ENCODE measurements at regions not wholly inside any gene's neighbourhood (a gene's known extent, or its start where the extent isn't known, plus 50 kb on each side); places are given as distances from the start of the nearest gene placed in this dataset.

DNA sequence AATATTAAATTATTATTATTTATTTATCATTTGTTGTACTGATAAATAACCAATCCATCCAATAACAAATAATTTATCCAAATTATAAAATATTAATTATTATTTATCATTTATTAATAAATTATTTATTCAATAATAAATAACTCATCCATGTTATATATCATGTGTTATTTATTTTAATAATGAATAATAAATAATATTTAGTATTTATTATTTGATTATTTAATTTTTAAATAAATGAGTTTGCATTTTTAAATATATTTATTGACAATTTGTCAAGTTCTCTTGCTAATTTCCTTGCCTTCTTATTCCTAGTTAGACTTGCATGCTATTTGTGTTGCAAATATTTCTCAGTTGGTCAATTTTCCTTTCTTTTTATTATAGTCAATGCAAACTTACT is 995.4 kb downstream of the TSN start:
- no peak for DNase-seq
- TF ChIP-seq CTCF (IDR thresholded peaks at IDR 0.05; ENCODE audit: control extremely low read depth, extremely low read depth), result no peak
- Histone ChIP-seq H3K27ac (ENCODE audit: low read depth in 1 of 2, low read length in 1 of 2) (no peak overlapping the region), H3K4me1 (ENCODE audit: control insufficient read depth in 5 of 5, insufficient read depth in 5 of 5, low read length in 5 of 5) (no peaks in the 10 kb centered on the region), H3K9me3 (ENCODE audit: control insufficient read depth in 4 of 4, insufficient read depth in 3 of 4, low read length in 3 of 4) (no peaks in the 10 kb centered on the region), H3K36me3 (ENCODE audit: control insufficient read depth in 4 of 4, insufficient read depth in 4 of 4, low read length in 4 of 4) (no peaks in the 10 kb centered on the region), H3K9ac (ENCODE audit: insufficient read depth in 1 of 2, low read length in 2 of 2) (no peak overlapping the region), H3K4me3 (no peak overlapping the region), H3K27me3 (ENCODE audit: control insufficient read depth in 3 of 3, insufficient read depth in 3 of 3, low read length in 2 of 3) (no peaks in the 10 kb centered on the region)
- no peak for ATAC-seq (ENCODE audit: insufficient read depth, low FRiP score)

- no peaks in the 10 kb centered on the region for H3K9me3 ChIP-seq (ENCODE audit: control insufficient read depth in 4 of 4, insufficient read depth in 3 of 4, low read length in 3 of 4)
- TF ChIP-seq CTCF (IDR thresholded peaks at IDR 0.05; ENCODE audit: control extremely low read depth, extremely low read depth), result no peak
- 53 to 74% methylated on average over 2 of the region's 2 CpGs for WGBS, 2 donors
- H3K36me3 ChIP-seq (ENCODE audit: control insufficient read depth in 4 of 4, insufficient read depth in 4 of 4, low read length in 4 of 4), result no peaks in the 10 kb centered on the region
- no peak for ATAC-seq (ENCODE audit: insufficient read depth, low FRiP score)
- no peaks in the 10 kb centered on the region for H3K4me1 ChIP-seq (ENCODE audit: control insufficient read depth in 5 of 5, insufficient read depth in 5 of 5, low read length in 5 of 5)
- no peak for DNase-seq
- H3K4me3 ChIP-seq, result no peak overlapping the region
- H3K27ac ChIP-seq (ENCODE audit: low read depth in 1 of 2, low read length in 1 of 2), result no peak overlapping the region
- H3K27me3 ChIP-seq (ENCODE audit: control insufficient read depth in 3 of 3, insufficient read depth in 3 of 3, low read length in 2 of 3), result no peaks in the 10 kb centered on the region
- no peak overlapping the region for H3K9ac ChIP-seq (ENCODE audit: insufficient read depth in 1 of 2, low read length in 2 of 2)
Measured at GRCh38 chr2:122753336-122753735, 997.9 kb downstream of the TSN start.

- Histone ChIP-seq H3K36me3 (ENCODE audit: control insufficient read depth in 4 of 4, insufficient read depth in 4 of 4, low read length in 4 of 4) (no peaks in the 10 kb centered on the region), H3K9ac (ENCODE audit: insufficient read depth in 1 of 2, low read length in 2 of 2) (no peak overlapping the region), H3K4me3 (no peak overlapping the region), H3K27ac (ENCODE audit: low read depth in 1 of 2, low read length in 1 of 2) (no peak overlapping the region), H3K27me3 (ENCODE audit: control insufficient read depth in 3 of 3, insufficient read depth in 3 of 3, low read length in 2 of 3) (no peaks in the 10 kb centered on the region), H3K9me3 (ENCODE audit: control insufficient read depth in 4 of 4, insufficient read depth in 3 of 4, low read length in 3 of 4) (no peaks in the 10 kb centered on the region), H3K4me1 (ENCODE audit: control insufficient read depth in 5 of 5, insufficient read depth in 5 of 5, low read length in 5 of 5) (no peaks in the 10 kb centered on the region)
- WGBS, 2 donors, result 40 to 58% methylated on average over 2 of the region's 2 CpGs
- no peak for DNase-seq
- no peak for TF ChIP-seq CTCF (IDR thresholded peaks at IDR 0.05; ENCODE audit: control extremely low read depth, extremely low read depth)
- ATAC-seq (ENCODE audit: insufficient read depth, low FRiP score), result no peak
Measured at GRCh38 chr2:122754561-122754960, 999.1 kb downstream of the TSN start.

- H3K4me1 ChIP-seq (ENCODE audit: control insufficient read depth in 5 of 5, insufficient read depth in 5 of 5, low read length in 5 of 5), result no peaks in the 10 kb centered on the region
- no peak for TF ChIP-seq CTCF (IDR thresholded peaks at IDR 0.05; ENCODE audit: control extremely low read depth, extremely low read depth)
- no peak overlapping the region for H3K9ac ChIP-seq (ENCODE audit: insufficient read depth in 1 of 2, low read length in 2 of 2)
- no peaks in the 10 kb centered on the region for H3K36me3 ChIP-seq (ENCODE audit: control insufficient read depth in 4 of 4, insufficient read depth in 4 of 4, low read length in 4 of 4)
- no peak overlapping the region for H3K4me3 ChIP-seq
- H3K9me3 ChIP-seq (ENCODE audit: control insufficient read depth in 4 of 4, insufficient read depth in 3 of 4, low read length in 3 of 4), result peaks cover 0 to 2% (median 0%) of the 10 kb centered on the region in 4 donors
- 48 to 66% methylated on average over 3 of the region's 3 CpGs for WGBS, 2 donors
- H3K27ac ChIP-seq (ENCODE audit: low read depth in 1 of 2, low read length in 1 of 2), result no peak overlapping the region
- H3K27me3 ChIP-seq (ENCODE audit: control insufficient read depth in 3 of 3, insufficient read depth in 3 of 3, low read length in 2 of 3), result no peaks in the 10 kb centered on the region
- no peak for ATAC-seq (ENCODE audit: insufficient read depth, low FRiP score)
- DNase-seq, result no peak
Measured at GRCh38 chr2:122755281-122755780, 999.9 kb downstream of the TSN start.
